Fibroblast of lung (primary cell): ENCODE measurements at regions not wholly inside any gene's neighbourhood (a gene's known extent, or its start where the extent isn't known, plus 50 kb on each side); places are given as distances from the start of the nearest gene placed in this dataset.

ENCODE experiments used
- DNase-seq, 2 donors: peaks; one replicate each; pipeline versions ENCODE4 v3.0.0 to v3.0.0-alpha.2; 2010; ENCODE audit warnings: low read depth in 2 of 2
- H2AFZ ChIP-seq: 2 replicates; pipeline ENCODE4 v1.5.1; 2012; ENCODE audit warnings: low read length, control low read depth, inconsistent platforms
- H3K27ac ChIP-seq: 2 replicates; pipeline ENCODE4 v1.5.1; 2011; ENCODE audit warnings: low read length, control low read depth; ENCODE audit not compliant: insufficient read depth
- H3K27me3 ChIP-seq: 2 replicates; pipeline ENCODE4 v1.5.1; 2011; ENCODE audit warnings: mild to moderate bottlenecking, low read length; ENCODE audit not compliant: control insufficient read depth, insufficient read depth
- H3K36me3 ChIP-seq: 2 replicates; pipeline ENCODE4 v1.5.1; 2011; ENCODE audit warnings: low read length; ENCODE audit not compliant: control insufficient read depth, insufficient read depth
- H3K4me1 ChIP-seq: 2 replicates; pipeline ENCODE4 v1.5.1; 2011; ENCODE audit warnings: low read length; ENCODE audit not compliant: control insufficient read depth, insufficient read depth; ENCODE audit errors: extremely low read depth
- H3K4me2 ChIP-seq: 2 replicates; pipeline ENCODE4 v1.5.1; 2011; ENCODE audit warnings: low read length, control low read depth; ENCODE audit not compliant: insufficient read depth; ENCODE audit errors: extremely low read depth
- H3K4me3 ChIP-seq, 4 experiments: fragments of 200-600 bp in 1 of 4; sonication (generic) in 1 of 4; replicated peaks in 1 of 4; 2 replicates each; pipeline ENCODE4 v1.5.1; 2011 to 2016; ENCODE audit warnings: low read length in 4 of 4, low read depth in 3 of 4, mild to moderate bottlenecking in 3 of 4, control low read depth in 2 of 4, inconsistent platforms in 1 of 4, mixed read lengths in 1 of 4; ENCODE audit not compliant: insufficient read depth in 1 of 4; ENCODE audit errors: control extremely low read depth in 1 of 4
- H3K79me2 ChIP-seq: 2 replicates; pipeline ENCODE4 v1.5.1; 2012; ENCODE audit warnings: mild to moderate bottlenecking, low read length, inconsistent platforms; ENCODE audit not compliant: control insufficient read depth, insufficient read depth
- H3K9ac ChIP-seq: 2 replicates; pipeline ENCODE4 v1.5.1; 2011; ENCODE audit warnings: mild to moderate bottlenecking, low read length, control low read depth; ENCODE audit not compliant: insufficient read depth
- H3K9me3 ChIP-seq: 2 replicates; pipeline ENCODE4 v1.5.1; 2012; ENCODE audit warnings: low read depth, low read length; ENCODE audit not compliant: control insufficient read depth, insufficient read depth
- H4K20me1 ChIP-seq: 2 replicates; pipeline ENCODE4 v1.5.1; 2011; ENCODE audit warnings: low read length; ENCODE audit not compliant: control insufficient read depth, insufficient read depth; ENCODE audit errors: extremely low read depth
- EZH2 ChIP-seq: IDR thresholded peaks from 2 replicates; pipeline ENCODE4 v1.5.1; 2012; ENCODE audit warnings: low read length, control low read depth, mild to moderate bottlenecking; ENCODE audit errors: missing control alignments
- TF ChIP-seq, protein P1 (sequence below), 2 donors: IDR thresholded peaks in 1 of 2; conservative IDR thresholded peaks in 1 of 2; 1 replicate in 1 of 2; 2 replicates in 1 of 2; pipeline ENCODE4 v1.5.1; 2011 to 2012; ENCODE audit warnings: low read length in 2 of 2, control low read depth in 1 of 2, inconsistent platforms in 1 of 2, low read depth in 1 of 2, mild to moderate bottlenecking in 1 of 2

DNA sequence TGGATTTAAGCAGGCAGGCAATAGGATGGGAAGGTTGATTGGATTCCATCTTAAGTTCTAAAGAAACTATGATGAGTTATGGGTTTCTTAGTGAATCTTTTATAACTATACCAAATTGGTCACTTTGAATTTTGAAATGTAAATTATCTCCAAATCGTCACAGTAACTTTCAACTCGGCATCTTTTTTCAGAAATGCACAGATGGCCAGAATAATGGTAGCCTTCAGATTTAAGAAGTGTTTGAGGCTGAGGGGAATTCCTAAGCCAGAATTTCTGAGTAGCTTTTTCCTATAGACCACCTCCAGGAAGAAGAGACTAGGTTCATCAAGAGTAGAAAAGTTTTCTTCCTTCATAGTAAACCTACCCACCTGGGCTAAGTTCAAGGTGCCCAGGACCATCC, 663.7 kb upstream of the TENM3 start:
- H3K4me1 ChIP-seq, result no peaks in the 10 kb centered on the region
- no peak for DNase-seq
- no peak overlapping the region for H3K4me3 ChIP-seq
- no peak overlapping the region for H2AFZ ChIP-seq
- no peaks in the 10 kb centered on the region for H3K27me3 ChIP-seq
- no peaks in the 10 kb centered on the region for H3K9me3 ChIP-seq
- H3K79me2 ChIP-seq, result no peaks in the 10 kb centered on the region
- H3K27ac ChIP-seq, result no peak overlapping the region
- H3K9ac ChIP-seq, result no peak overlapping the region
- no peak overlapping the region for H3K4me2 ChIP-seq
- no peaks in the 10 kb centered on the region for H4K20me1 ChIP-seq
- no peaks in the 10 kb centered on the region for H3K36me3 ChIP-seq
- TF ChIP-seq, protein P1, sequence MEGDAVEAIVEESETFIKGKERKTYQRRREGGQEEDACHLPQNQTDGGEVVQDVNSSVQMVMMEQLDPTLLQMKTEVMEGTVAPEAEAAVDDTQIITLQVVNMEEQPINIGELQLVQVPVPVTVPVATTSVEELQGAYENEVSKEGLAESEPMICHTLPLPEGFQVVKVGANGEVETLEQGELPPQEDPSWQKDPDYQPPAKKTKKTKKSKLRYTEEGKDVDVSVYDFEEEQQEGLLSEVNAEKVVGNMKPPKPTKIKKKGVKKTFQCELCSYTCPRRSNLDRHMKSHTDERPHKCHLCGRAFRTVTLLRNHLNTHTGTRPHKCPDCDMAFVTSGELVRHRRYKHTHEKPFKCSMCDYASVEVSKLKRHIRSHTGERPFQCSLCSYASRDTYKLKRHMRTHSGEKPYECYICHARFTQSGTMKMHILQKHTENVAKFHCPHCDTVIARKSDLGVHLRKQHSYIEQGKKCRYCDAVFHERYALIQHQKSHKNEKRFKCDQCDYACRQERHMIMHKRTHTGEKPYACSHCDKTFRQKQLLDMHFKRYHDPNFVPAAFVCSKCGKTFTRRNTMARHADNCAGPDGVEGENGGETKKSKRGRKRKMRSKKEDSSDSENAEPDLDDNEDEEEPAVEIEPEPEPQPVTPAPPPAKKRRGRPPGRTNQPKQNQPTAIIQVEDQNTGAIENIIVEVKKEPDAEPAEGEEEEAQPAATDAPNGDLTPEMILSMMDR (conservative IDR thresholded peaks at IDR 0.05 in 1 of 2, IDR thresholded peaks at IDR 0.05 in 1 of 2; ENCODE audit: low read depth in 1 of 2, low read length in 2 of 2), result no peak
- TF ChIP-seq EZH2, result no peak

DNA sequence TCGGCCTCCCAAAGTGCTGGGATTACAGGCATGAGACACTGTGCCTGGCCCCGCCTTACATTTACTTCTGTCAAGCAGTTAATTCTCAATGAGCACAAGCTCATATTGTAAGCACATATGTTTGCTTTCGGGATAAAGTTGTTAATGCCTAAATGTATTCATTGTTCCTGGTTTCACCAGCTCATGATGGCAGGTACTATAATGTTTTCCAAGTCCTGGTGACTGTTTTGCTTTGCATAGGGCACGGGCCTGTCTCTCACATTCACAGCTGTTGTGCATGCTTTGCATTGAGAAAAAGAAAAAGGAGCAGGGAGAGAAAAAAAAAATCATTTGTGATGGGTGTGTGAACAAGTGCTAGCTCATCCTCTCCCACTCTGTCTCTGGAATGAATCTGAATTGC, 661.2 kb upstream of the TENM3 start:
- Histone ChIP-seq H4K20me1 (no peaks in the 10 kb centered on the region), H3K79me2 (no peaks in the 10 kb centered on the region), H3K9me3 (no peaks in the 10 kb centered on the region), H3K4me3 (no peak overlapping the region), H3K27me3 (no peaks in the 10 kb centered on the region), H3K4me2 (no peak overlapping the region), H3K36me3 (no peaks in the 10 kb centered on the region), H3K4me1 (no peaks in the 10 kb centered on the region), H3K27ac (no peak overlapping the region), H3K9ac (no peak overlapping the region), H2AFZ (no peak overlapping the region)
- no peak for DNase-seq
- TF ChIP-seq EZH2, result no peak
- TF ChIP-seq, protein P1 (conservative IDR thresholded peaks at IDR 0.05 in 1 of 2, IDR thresholded peaks at IDR 0.05 in 1 of 2; ENCODE audit: low read depth in 1 of 2, low read length in 2 of 2), result no peak

DNA sequence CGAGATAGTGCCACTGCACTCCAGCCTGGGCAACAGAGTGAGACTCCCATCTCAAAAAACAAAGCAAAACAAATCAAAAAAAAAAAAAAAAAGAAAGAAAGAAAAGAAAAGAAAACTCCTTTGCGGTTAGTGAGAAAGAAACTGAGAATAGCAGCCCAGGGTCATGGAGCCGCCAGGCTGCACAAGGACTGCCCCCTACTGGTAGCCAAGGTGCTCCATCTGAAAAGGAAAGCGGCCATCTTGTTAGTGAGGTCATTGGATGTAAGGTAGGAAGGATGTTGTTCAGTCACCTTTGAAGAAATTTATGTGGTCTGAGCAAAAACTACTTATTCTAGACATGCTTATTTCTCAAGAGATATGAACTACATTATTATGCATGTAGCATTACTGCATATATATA, 660.6 kb upstream of the TENM3 start:
- H4K20me1 ChIP-seq, result no peaks in the 10 kb centered on the region

More for the DNA sequence above, 660.6 kb upstream of the TENM3 start:
- Histone ChIP-seq H2AFZ (no peak overlapping the region), H3K4me3 (no peak overlapping the region), H3K27me3 (no peaks in the 10 kb centered on the region), H3K9me3 (no peaks in the 10 kb centered on the region), H3K27ac (no peak overlapping the region), H3K79me2 (no peaks in the 10 kb centered on the region), H3K4me1 (no peaks in the 10 kb centered on the region), H3K9ac (no peak overlapping the region), H3K36me3 (no peaks in the 10 kb centered on the region), H3K4me2 (no peak overlapping the region)
- TF ChIP-seq EZH2, result no peak
- TF ChIP-seq, protein P1 (conservative IDR thresholded peaks at IDR 0.05 in 1 of 2, IDR thresholded peaks at IDR 0.05 in 1 of 2; ENCODE audit: low read depth in 1 of 2, low read length in 2 of 2), result no peak
- DNase-seq, result no peak
